ENCODE measurements at regions not wholly inside any gene's neighbourhood (a gene's known extent, or its start where the extent isn't known, plus 50 kb on each side); places are given as distances from the start of the nearest gene placed in this dataset.

DNA sequence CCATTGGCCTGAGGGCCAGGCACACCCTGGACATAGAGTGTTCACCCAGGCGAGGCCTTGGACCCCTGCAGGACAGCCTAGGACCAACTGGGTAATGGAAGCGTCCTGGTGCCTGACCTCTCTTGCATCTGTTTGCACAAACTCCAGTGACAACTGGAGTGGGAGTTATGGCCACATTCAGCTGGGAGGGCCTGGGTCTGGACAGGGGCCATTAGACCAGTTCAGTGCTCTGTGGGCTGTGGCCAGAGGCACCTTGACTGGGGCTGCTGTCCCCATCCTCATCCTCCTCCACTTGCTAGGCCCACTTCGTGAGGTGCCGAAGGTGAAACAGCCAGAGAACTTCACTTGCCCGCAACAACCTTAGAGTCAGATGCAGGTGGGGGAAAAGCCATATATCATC is 372.7 kb upstream of the IRX1 start:
- 91 to 95% (median 93%) methylated on average over 5 of the region's 5 CpGs for WGBS, 3 donors
- H3K4me3 ChIP-seq = no peak overlapping the region
- H3K4me1 ChIP-seq = no peaks in the 10 kb centered on the region
- H3K27ac ChIP-seq = no peak overlapping the region
- ATAC-seq = no peak
- H3K27me3 ChIP-seq (ENCODE audit: insufficient read depth in 3 of 3, low read length in 2 of 3) = peaks cover 0 to 4% (median 0%) of the 10 kb centered on the region in 3 donors
- H3K9me3 ChIP-seq = no peaks in the 10 kb centered on the region
- TF ChIP-seq, protein P1, sequence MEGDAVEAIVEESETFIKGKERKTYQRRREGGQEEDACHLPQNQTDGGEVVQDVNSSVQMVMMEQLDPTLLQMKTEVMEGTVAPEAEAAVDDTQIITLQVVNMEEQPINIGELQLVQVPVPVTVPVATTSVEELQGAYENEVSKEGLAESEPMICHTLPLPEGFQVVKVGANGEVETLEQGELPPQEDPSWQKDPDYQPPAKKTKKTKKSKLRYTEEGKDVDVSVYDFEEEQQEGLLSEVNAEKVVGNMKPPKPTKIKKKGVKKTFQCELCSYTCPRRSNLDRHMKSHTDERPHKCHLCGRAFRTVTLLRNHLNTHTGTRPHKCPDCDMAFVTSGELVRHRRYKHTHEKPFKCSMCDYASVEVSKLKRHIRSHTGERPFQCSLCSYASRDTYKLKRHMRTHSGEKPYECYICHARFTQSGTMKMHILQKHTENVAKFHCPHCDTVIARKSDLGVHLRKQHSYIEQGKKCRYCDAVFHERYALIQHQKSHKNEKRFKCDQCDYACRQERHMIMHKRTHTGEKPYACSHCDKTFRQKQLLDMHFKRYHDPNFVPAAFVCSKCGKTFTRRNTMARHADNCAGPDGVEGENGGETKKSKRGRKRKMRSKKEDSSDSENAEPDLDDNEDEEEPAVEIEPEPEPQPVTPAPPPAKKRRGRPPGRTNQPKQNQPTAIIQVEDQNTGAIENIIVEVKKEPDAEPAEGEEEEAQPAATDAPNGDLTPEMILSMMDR (IDR thresholded peaks at IDR 0.05) = no peak
- no peaks in the 10 kb centered on the region for H3K36me3 ChIP-seq (ENCODE audit: insufficient read depth in 1 of 2, low read depth in 1 of 2)
- intact Hi-C loops (cut with DNase I) = no loop called here
- DNase-seq = no peak

DNA sequence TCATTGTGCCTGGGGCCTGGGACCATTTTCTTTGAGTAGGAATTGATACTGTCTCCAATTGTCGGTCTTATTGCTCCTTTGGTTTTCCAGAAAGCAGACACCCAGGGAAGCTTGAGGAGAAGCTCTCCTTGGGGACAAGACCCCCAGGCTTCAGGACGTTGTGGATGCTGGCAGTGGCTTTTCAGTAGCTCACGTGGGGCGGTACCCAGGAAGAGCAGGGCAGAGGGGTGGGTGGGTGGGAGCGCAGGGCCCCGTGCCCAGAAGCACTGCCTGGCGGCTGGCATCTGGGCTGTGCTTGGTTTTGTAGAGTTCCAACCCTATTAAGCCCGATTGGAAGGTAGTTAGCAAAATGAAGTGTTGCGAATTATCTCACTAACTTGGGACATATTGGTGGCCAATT is 374.2 kb upstream of the IRX1 start:
- intact Hi-C loops (cut with DNase I) = no loop called here
- Histone ChIP-seq H3K27me3 (ENCODE audit: insufficient read depth in 3 of 3, low read length in 2 of 3) (peaks cover 0 to 4% (median 0%) of the 10 kb centered on the region in 3 donors), H3K9me3 (no peaks in the 10 kb centered on the region), H3K36me3 (ENCODE audit: insufficient read depth in 1 of 2, low read depth in 1 of 2) (no peaks in the 10 kb centered on the region), H3K4me1 (no peaks in the 10 kb centered on the region), H3K27ac (no peak overlapping the region), H3K4me3 (no peak overlapping the region)
- 66 to 90% (median 74%) methylated on average over 9 of the region's 9 CpGs for whole genome bisulfite sequencing, 3 donors
- TF ChIP-seq, protein P1 (IDR thresholded peaks at IDR 0.05) = no peak
- DNase-seq = no peak
- no peak for ATAC-seq

DNA sequence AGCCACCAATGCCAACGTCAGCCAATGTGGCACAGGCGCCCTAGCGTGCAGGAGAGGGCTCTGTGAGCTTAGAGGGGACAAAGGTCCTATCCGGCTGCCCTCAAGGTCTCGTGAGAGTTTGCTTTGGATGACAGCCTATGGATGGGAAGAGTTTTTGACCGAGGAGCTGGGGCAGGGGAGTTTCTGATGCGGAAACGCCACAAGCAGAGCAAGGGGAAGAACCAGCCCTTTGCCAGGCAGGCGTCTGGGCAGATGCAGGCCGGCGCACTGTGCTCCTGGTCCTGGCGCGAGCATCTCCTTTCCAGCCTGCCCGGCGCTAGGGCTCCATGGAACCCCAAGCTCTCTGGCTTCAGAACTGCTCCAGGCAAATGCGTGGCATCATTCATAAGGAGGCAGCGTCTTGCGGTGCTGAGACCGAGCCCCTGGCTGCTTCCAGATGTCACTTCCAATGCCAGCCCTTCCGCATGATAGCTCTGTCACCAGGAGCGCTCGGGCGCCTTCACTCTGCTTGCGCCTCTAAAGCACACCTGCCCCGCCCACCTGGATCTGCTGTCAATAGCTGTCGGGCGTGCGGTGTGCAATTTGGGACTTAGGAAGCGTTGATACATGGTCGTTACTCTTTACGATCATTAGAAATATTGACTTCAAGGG is 374.9 kb upstream of the IRX1 start:
- no peak overlapping the region for H3K4me3 ChIP-seq
- H3K36me3 ChIP-seq (ENCODE audit: insufficient read depth in 1 of 2, low read depth in 1 of 2) = no peaks in the 10 kb centered on the region
- ATAC-seq (no peak), DNase-seq (no peak)
- H3K27ac ChIP-seq = no peak overlapping the region
- intact Hi-C loops (cut with DNase I) = no loop called here
- H3K9me3 ChIP-seq = no peaks in the 10 kb centered on the region
- 91 to 93% (median 93%) methylated on average over 30 to 31 of the region's 31 CpGs for WGBS, 3 donors
- peaks cover 0 to 4% (median 0%) of the 10 kb centered on the region in 3 donors for H3K27me3 ChIP-seq (ENCODE audit: insufficient read depth in 3 of 3, low read length in 2 of 3)
- TF ChIP-seq, protein P1 (IDR thresholded peaks at IDR 0.05) = no peak
- no peaks in the 10 kb centered on the region for H3K4me1 ChIP-seq

DNA sequence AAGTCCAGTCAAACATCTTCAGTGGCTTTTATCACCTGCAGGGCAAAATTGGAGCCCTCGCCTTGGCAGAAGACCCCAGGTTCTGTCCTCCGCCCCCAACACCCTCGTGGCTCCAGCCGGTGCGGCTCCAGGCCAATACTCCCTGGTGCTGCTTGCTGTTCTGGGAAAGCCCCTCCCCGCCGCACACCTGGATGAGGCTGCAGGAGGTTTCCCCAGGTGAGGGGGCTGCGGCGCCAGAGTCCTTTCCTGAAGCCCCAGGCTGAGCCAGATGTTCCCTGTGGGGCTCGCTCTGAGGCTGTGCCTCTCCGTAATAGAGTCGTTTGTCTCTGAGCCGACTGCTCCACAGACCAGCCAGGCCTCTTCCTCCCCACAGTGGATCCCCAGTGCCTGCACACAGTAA is 375.4 kb upstream of the IRX1 start:
- DNase-seq (no peak), ATAC-seq (no peak)
- no peaks in the 10 kb centered on the region for H3K36me3 ChIP-seq (ENCODE audit: insufficient read depth in 1 of 2, low read depth in 1 of 2)
- H3K9me3 ChIP-seq = no peaks in the 10 kb centered on the region
- no peaks in the 10 kb centered on the region for H3K4me1 ChIP-seq
- no peak overlapping the region for H3K4me3 ChIP-seq
- TF ChIP-seq, protein P1 (IDR thresholded peaks at IDR 0.05) = no peak
- H3K27me3 ChIP-seq (ENCODE audit: insufficient read depth in 3 of 3, low read length in 2 of 3) = peaks cover 0 to 4% (median 0%) of the 10 kb centered on the region in 3 donors
- H3K27ac ChIP-seq = no peak overlapping the region
- WGBS, 3 donors = 87 to 94% (median 90%) methylated on average over 13 of the region's 13 CpGs
- intact Hi-C loops (cut with DNase I) = no loop called here

All from psoas muscle (tissue), 7 donors.